SK-N-SH treated with all-trans-retinoic acid at 6 μM for 48 hours (cell line): ENCODE measurements at regions not wholly inside any gene's neighbourhood (a gene's known extent, or its start where the extent isn't known, plus 50 kb on each side); places are given as distances from the start of the nearest gene placed in this dataset.

Experiments
- CREB5 ChIP-seq: fragments of 250-450 bp; sonication (Bioruptor Pico); IDR thresholded peaks from 2 replicates; pipeline ENCODE4 v1.5.1; 2020; ENCODE audit warnings: low read depth, mild to moderate bottlenecking, moderate library complexity
- PATZ1 ChIP-seq: fragments of 250-450 bp; sonication (Bioruptor Pico); IDR thresholded peaks from 2 replicates; pipeline ENCODE4 v1.8.0; 2020; ENCODE audit warnings: mild to moderate bottlenecking, moderate library complexity, borderline replicate concordance
- ZFP3 ChIP-seq: fragments of 250-450 bp; sonication (Bioruptor Pico); IDR thresholded peaks from 2 replicates; pipeline ENCODE4 v1.5.0; 2020; ENCODE audit warnings: mild to moderate bottlenecking, moderate library complexity

DNA sequence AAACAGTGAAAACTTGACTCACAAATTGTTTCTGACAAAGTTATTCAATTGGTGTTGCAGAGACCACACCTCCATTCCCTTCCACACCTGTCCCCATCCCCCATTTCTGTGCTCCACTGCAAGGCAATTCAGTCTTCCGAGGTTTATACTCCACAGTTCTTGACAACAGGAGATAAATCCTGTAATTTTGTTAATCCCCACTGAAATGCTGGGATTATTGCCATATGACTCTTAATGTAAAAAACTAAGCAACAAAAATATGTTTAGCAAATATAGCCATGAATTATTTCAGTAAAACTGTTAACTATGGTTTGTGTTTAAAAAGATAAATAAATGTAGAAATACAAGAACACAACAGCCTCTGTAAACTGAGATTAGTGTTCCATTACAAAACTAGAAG lies 170.1 kb upstream of the SEMA3D start:
- TF ChIP-seq CREB5 (CRISPR knock-in tag) (no peak), ZFP3 (CRISPR knock-in tag) (no peak), PATZ1 (CRISPR knock-in tag) (no peak)
